BE2C (cell line): ENCODE measurements at regions not wholly inside any gene's neighbourhood (a gene's known extent, or its start where the extent isn't known, plus 50 kb on each side); places are given as distances from the start of the nearest gene placed in this dataset.

ENCODE experiments used
- DNase-seq: peaks from one replicate; pipeline ENCODE4 v3.0.0-alpha.2; 2020
- H3K27me3 ChIP-seq: fragments of 250-450 bp; sonication (Bioruptor Pico); 2 replicates; pipeline ENCODE4 v1.5.1; 2020; ENCODE audit warnings: mild to moderate bottlenecking
- H3K36me3 ChIP-seq: fragments of 250-450 bp; sonication (Bioruptor Pico); 2 replicates; pipeline ENCODE4 v1.5.1; 2020; ENCODE audit warnings: mild to moderate bottlenecking
- H3K4me1 ChIP-seq: fragments of 250-450 bp; sonication (Bioruptor Pico); 2 replicates; pipeline ENCODE4 v1.5.1; 2020
- H3K4me3 ChIP-seq: 2 replicates; pipeline ENCODE4 v1.5.1; 2011; ENCODE audit warnings: low read depth, low read length
- H3K9me3 ChIP-seq: fragments of 250-450 bp; sonication (Bioruptor Pico); 2 replicates; pipeline ENCODE4 v1.5.1; 2020
- CTCF ChIP-seq: IDR thresholded peaks from 2 replicates; pipeline ENCODE4 v1.5.1; 2012; ENCODE audit warnings: mild to moderate bottlenecking, low read depth, low read length

- DNase-seq = no peak
- Histone ChIP-seq H3K4me1 (no peaks in the 10 kb centered on the region), H3K9me3 (no peaks in the 10 kb centered on the region), H3K36me3 (no peaks in the 10 kb centered on the region), H3K4me3 (no peak overlapping the region), H3K27me3 (no peaks in the 10 kb centered on the region)
- no peak for TF ChIP-seq CTCF
Observed at GRCh38 chr2:10215393-10215935, 87.2 kb upstream of the HPCAL1 start.

DNA sequence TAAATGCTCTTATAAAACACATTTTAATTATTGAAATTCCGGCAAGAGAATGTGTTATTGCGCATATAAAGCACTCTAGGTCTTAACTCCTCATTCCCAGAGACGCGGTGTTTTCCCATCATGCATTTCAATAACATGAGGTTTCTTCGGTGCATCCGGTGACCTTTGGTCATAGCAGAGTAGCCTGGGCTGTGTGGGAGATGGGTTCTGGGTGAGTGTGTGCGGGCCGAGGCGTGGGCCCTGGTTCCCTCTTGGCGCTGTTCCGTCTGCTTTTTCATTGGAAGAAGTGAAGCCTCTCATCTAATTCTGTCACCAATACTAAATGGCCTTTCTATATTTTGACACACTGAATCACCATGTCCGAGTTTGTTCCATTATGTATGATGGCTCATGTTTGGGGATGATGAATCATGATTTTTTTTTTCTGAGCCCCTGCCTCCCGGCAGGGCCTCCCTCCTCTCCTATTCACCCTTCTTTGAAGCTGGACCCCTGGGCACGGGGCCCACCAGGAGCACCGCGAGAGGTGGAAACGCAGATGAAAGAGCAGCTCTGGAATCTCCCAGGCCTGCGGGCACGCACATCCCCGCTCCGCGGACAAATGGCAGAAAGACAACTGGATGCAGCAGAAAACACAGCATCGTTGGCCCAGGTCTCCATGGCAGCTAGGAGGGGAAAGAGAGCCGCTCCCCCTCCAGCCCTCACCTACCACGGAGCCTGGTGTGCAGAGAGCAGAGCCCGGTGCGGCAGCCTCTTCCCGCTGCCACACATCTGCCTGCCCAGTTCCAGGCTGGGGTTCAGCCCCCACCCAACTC, 85.8 kb upstream of the HPCAL1 start:
- Histone ChIP-seq H3K4me3 (no peak overlapping the region), H3K27me3 (no peaks in the 10 kb centered on the region), H3K36me3 (no peaks in the 10 kb centered on the region), H3K4me1 (no peaks in the 10 kb centered on the region), H3K9me3 (no peaks in the 10 kb centered on the region)
- no peak for TF ChIP-seq CTCF
- DNase-seq = no peak

- no peak for DNase-seq
- no peaks in the 10 kb centered on the region for H3K4me1 ChIP-seq
- no peak for TF ChIP-seq CTCF
- H3K27me3 ChIP-seq = no peaks in the 10 kb centered on the region
- no peaks in the 10 kb centered on the region for H3K9me3 ChIP-seq
- no peaks in the 10 kb centered on the region for H3K36me3 ChIP-seq
- no peak overlapping the region for H3K4me3 ChIP-seq
Observed at GRCh38 chr2:10217489-10218435, 84.9 kb upstream of the HPCAL1 start.

DNA sequence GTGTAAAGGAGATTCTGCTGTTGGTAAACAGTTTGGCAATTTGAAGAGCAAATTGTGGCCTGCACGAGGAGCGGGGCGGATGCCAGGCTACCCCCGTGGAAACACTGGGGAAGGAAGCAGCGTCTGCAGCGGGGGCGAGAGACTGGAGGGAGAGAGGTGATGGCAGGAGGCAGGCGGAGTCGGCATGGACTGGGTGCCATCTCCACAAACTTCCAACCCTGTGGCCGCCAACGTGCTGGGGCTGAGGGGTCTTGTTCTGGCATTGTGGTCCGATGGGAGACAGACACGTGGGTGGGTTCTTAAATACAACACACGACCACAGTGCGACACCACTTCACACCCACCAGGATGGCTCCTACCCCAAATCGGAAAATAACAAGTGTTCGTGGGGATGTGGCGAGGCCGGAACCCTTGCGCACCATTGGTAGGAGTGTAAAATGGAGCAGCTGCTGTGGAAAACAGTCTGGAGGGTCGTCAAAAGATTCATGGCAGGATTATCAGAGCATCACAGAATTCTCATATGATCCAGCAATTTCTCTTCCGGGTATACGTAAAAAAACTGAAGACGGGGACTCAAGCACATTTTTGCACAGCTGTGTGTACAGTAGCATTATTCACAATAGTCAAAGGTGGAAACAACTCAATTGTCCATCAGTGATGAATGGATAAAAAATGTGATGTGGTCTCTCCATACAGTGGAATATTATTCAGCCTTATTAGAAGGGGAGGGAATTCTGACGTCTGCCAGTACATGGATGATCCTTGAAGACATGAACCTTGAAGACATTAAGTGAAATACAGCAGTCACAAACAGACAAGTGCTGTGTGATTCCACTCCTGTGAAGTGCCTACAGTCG, 82.4 kb upstream of the HPCAL1 start:
- H3K9me3 ChIP-seq = no peaks in the 10 kb centered on the region
- H3K4me1 ChIP-seq = no peaks in the 10 kb centered on the region
- no peaks in the 10 kb centered on the region for H3K27me3 ChIP-seq
- no peaks in the 10 kb centered on the region for H3K36me3 ChIP-seq
- TF ChIP-seq CTCF = no peak
- DNase-seq = no peak
- no peak overlapping the region for H3K4me3 ChIP-seq

DNA sequence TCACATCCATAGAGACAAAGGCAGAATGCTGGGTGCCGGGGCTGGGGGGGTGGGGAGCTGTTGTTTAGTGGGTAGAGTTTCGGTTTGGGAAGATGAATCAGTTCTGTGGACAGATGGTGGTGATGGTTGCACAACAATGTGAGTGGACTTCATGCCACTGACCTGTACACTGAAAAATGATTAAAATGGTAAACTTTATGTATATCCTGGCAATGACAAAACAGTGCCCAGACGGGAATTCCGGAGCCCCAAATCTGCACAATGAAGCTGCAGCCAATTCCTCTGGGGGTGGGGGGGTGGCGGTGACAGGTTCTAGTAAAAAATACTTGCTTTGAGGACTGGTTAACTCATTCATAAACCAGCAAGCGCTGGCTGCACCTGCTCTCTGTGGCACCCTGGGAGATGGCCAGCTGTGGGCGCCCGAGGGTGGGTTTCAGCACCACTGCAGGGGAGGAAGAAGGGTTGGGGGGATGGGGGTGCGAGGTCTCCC, 81.8 kb upstream of the HPCAL1 start:
- no peaks in the 10 kb centered on the region for H3K9me3 ChIP-seq
- no peaks in the 10 kb centered on the region for H3K36me3 ChIP-seq
- H3K4me3 ChIP-seq = no peak overlapping the region
- TF ChIP-seq CTCF = no peak; the same call in 1 of the 2 replicates
- no peaks in the 10 kb centered on the region for H3K4me1 ChIP-seq
- no peaks in the 10 kb centered on the region for H3K27me3 ChIP-seq
- DNase-seq = no peak
